Kidney (tissue), 13 donors: ENCODE measurements at regions not wholly inside any gene's neighbourhood (a gene's known extent, or its start where the extent isn't known, plus 50 kb on each side); places are given as distances from the start of the nearest gene placed in this dataset.
A peak's percentile ranks its signal among the peaks of the same experiment; 100 is the strongest.

Experiments
- DNase-seq, 5 donors: peaks; one replicate each; pipeline ENCODE4 v3.0.0-alpha.2; 2013 to 2020
- FAIRE-seq: peaks from 2 replicates; lab custom pipeline; 2012; peaks lifted over from hg19 to GRCh38; lab: Jason Lieb, UNC
- H3K27ac ChIP-seq, 2 donors: one replicate each; pipeline ENCODE4 v1.7.0; 2013; ENCODE audit warnings: low read depth in 2 of 2, low read length in 2 of 2, inconsistent platforms in 1 of 2
- H3K27me3 ChIP-seq: one replicate; pipeline ENCODE4 v1.7.1; 2013; ENCODE audit warnings: low read length, inconsistent platforms; ENCODE audit not compliant: control insufficient read depth, insufficient read depth
- H3K36me3 ChIP-seq, 3 donors: one replicate each; pipeline versions ENCODE4 v1.7.0 to v1.7.1; 2013; ENCODE audit warnings: low read length in 3 of 3, control low read depth in 1 of 3, inconsistent platforms in 1 of 3; ENCODE audit not compliant: insufficient read depth in 3 of 3, control insufficient read depth in 2 of 3
- H3K4me1 ChIP-seq, 3 donors: one replicate each; pipeline versions ENCODE4 v1.7.0 to v1.7.1; 2013; ENCODE audit warnings: low read length in 3 of 3, inconsistent platforms in 1 of 3, low read depth in 1 of 3; ENCODE audit not compliant: control insufficient read depth in 2 of 3, insufficient read depth in 2 of 3
- H3K4me3 ChIP-seq, 3 donors: one replicate each; pipeline versions ENCODE4 v1.7.0 to v1.8.1; 2013; ENCODE audit warnings: low read length in 3 of 3, control low read depth in 1 of 3, inconsistent platforms in 1 of 3
- H3K9ac ChIP-seq, 3 donors: one replicate each; pipeline versions ENCODE4 v1.7.0 to v1.7.1; 2013; ENCODE audit warnings: low read length in 3 of 3, control low read depth in 1 of 3, inconsistent platforms in 1 of 3
- H3K9me3 ChIP-seq, 3 donors: one replicate each; pipeline versions ENCODE4 v1.7.0 to v1.7.1; 2013; ENCODE audit warnings: low read length in 3 of 3, control low read depth in 1 of 3, inconsistent platforms in 1 of 3; ENCODE audit not compliant: control insufficient read depth in 2 of 3, insufficient read depth in 1 of 3
- intact Hi-C: fragments of 100-400 bp; cut with DNase I; formaldehyde crosslinking; loops from one replicate; pipeline ENCODE4 v1.11.1; 2022
- TF ChIP-seq, protein P1 (sequence below): IDR thresholded peaks from 3 replicates; pipeline ENCODE4 v1.5.1; 2012; ENCODE audit warnings: mild to moderate bottlenecking, moderate library complexity, borderline replicate concordance; ENCODE audit not compliant: insufficient read depth; ENCODE audit errors: extremely low read depth
- donor health status: control.
- donor health status: control.
- donor health status: control.
- donor health status: control.
- donor health status: control.
- donor health status: DM: yes; HTN: yes; CAD: no.
- donor health status: Normal renal cell carcinoma (clear cell type).

DNA sequence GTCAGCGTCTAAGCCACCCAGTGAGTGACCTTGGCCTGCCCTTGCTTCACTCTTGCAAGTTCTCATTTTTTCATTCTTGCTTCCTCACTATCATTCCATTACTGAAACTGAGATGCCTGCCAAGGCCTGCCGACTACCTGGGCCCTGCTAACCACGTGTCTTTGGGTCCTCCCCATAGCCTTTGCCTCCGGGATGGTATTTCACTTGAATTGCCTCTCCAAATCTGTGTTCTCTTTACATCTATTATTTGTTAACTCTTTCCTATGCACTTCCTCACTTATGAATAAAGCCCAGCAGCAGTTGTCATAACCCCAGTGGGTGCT, 234.6 kb downstream of the SNX10 start:
- TF ChIP-seq, protein P1, sequence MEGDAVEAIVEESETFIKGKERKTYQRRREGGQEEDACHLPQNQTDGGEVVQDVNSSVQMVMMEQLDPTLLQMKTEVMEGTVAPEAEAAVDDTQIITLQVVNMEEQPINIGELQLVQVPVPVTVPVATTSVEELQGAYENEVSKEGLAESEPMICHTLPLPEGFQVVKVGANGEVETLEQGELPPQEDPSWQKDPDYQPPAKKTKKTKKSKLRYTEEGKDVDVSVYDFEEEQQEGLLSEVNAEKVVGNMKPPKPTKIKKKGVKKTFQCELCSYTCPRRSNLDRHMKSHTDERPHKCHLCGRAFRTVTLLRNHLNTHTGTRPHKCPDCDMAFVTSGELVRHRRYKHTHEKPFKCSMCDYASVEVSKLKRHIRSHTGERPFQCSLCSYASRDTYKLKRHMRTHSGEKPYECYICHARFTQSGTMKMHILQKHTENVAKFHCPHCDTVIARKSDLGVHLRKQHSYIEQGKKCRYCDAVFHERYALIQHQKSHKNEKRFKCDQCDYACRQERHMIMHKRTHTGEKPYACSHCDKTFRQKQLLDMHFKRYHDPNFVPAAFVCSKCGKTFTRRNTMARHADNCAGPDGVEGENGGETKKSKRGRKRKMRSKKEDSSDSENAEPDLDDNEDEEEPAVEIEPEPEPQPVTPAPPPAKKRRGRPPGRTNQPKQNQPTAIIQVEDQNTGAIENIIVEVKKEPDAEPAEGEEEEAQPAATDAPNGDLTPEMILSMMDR, result no peak
- peak in 1 of 5 donors; percentile 68 for DNase-seq
- no peak for FAIRE-seq
- H3K9ac ChIP-seq, result no peak overlapping the region
- intact Hi-C loops, result no loop called here
- H3K4me3 ChIP-seq, result no peak overlapping the region
- no peaks in the 10 kb centered on the region for H3K9me3 ChIP-seq
- no peaks in the 10 kb centered on the region for H3K4me1 ChIP-seq
- no peaks in the 10 kb centered on the region for H3K36me3 ChIP-seq
- no peak overlapping the region for H3K27ac ChIP-seq
- H3K27me3 ChIP-seq, result no peaks in the 10 kb centered on the region

DNA sequence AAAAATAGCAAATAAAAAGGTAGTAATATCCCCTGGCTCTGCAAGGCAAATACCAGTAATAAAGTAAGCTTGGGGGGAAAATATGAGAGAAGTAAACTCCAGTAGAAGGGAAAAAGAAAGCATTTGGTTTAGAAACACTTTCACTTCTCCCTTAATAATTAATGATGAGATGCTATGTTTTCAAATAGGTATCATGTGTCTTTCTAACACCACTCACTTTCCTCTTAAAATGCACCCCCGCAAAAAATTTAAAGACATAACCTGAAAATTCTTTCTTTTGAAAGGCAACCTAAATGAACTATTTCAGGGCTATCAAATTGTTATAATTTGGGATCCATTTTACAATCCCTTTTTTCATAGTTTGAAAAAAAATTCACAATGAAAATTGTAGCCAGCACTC, 240.3 kb downstream of the SNX10 start:
- no peak for DNase-seq
- Histone ChIP-seq H3K4me1 (peaks cover 0 to 12% (median 0%) of the 10 kb centered on the region in 3 donors), H3K9ac (no peak overlapping the region), H3K27ac (no peak overlapping the region), H3K36me3 (no peaks in the 10 kb centered on the region), H3K4me3 (no peak overlapping the region), H3K9me3 (no peaks in the 10 kb centered on the region), H3K27me3 (no peaks in the 10 kb centered on the region)
- intact Hi-C loops, result no loop called here
- TF ChIP-seq, protein P1, result no peak
- no peak for FAIRE-seq

DNA sequence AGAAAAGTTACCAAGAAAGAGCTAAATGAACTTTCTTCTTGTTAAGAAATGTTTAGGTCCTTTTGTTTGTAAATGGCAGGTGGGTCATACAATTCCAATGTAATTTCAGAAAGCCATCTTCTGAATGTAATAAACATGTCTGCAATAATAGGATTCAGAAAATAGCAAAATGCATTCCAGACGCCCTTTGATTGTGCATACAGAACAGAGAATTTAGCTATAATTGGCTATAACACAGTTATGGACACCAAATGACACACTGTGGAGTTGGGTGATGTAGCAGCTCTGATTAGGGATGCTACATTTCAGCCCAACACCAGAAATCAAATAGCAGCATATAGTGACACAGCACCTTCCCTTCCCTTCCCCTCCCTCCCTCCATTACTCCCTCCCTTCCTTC, 240.8 kb downstream of the SNX10 start:
- H3K4me3 ChIP-seq, result no peak overlapping the region
- H3K9me3 ChIP-seq, result no peaks in the 10 kb centered on the region
- H3K9ac ChIP-seq, result no peak overlapping the region
- no peak for FAIRE-seq
- no peaks in the 10 kb centered on the region for H3K27me3 ChIP-seq
- TF ChIP-seq, protein P1, result no peak
- no peak for DNase-seq
- H3K27ac ChIP-seq, result no peak overlapping the region
- intact Hi-C loops, result no loop called here
- H3K36me3 ChIP-seq, result no peaks in the 10 kb centered on the region
- peaks cover 0 to 12% (median 0%) of the 10 kb centered on the region in 3 donors for H3K4me1 ChIP-seq

DNA sequence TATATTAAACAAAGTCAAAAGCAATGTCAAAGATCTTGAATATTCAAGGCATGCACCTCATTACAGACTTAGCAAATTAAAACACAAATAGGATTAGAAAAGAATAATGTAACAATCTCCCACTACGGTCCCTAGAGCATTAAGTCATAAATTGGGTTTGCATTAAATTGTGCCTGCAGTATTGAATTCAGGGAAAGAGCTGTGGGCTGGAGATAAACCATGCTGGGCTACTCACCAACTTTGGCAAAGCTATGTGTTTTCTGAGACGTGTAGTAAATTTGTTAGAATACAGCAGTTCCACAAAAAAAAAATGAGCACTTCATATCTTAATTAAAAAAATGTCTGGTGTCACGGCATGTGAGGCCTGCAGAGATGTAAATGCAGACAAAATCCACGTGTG, 241.6 kb downstream of the SNX10 start:
- no peak overlapping the region for H3K4me3 ChIP-seq
- intact Hi-C loops, result no loop called here
- TF ChIP-seq, protein P1, result no peak
- peaks cover 0 to 12% (median 0%) of the 10 kb centered on the region in 3 donors for H3K4me1 ChIP-seq
- H3K9me3 ChIP-seq, result no peaks in the 10 kb centered on the region
- no peak overlapping the region for H3K27ac ChIP-seq
- no peaks in the 10 kb centered on the region for H3K27me3 ChIP-seq
- peak in 1 of 5 donors; percentile 64 for DNase-seq
- FAIRE-seq, result no peak
- H3K9ac ChIP-seq, result no peak overlapping the region
- H3K36me3 ChIP-seq, result no peaks in the 10 kb centered on the region
